Transverse colon (tissue), 4 donors: ENCODE measurements at regions not wholly inside any gene's neighbourhood (a gene's known extent, or its start where the extent isn't known, plus 50 kb on each side); places are given as distances from the start of the nearest gene placed in this dataset.

Experiments
- DNase-seq: peaks from one replicate; pipeline ENCODE4 v3.0.0-alpha.2; 2019
- H3K27ac ChIP-seq, 4 donors: fragments of 200-600 bp; sonication (generic); 2 replicates each; pipeline ENCODE4 v1.5.1; 2016 to 2018; ENCODE audit warnings: inconsistent platforms in 4 of 4
- H3K27me3 ChIP-seq: fragments of 200-600 bp; sonication (generic); 2 replicates; pipeline ENCODE4 v1.5.1; 2017; ENCODE audit warnings: inconsistent platforms
- H3K36me3 ChIP-seq, 4 donors: fragments of 200-600 bp; sonication (generic); 2 replicates each; pipeline ENCODE4 v1.5.1; 2017 to 2019; ENCODE audit warnings: inconsistent platforms in 4 of 4
- H3K4me1 ChIP-seq, 4 donors: fragments of 200-600 bp; sonication (generic); 2 replicates each; pipeline ENCODE4 v1.5.1; 2017 to 2020; ENCODE audit warnings: inconsistent platforms in 4 of 4
- H3K4me3 ChIP-seq, 4 donors: fragments of 200-600 bp; sonication (generic); 1 replicate in 1 of 4; 2 replicates in 3 of 4; pipeline versions ENCODE4 v1.5.1 to v1.6.1; 2017 to 2019; ENCODE audit warnings: inconsistent platforms in 4 of 4
- H3K9me3 ChIP-seq, 2 donors: fragments of 200-600 bp; sonication (generic); 2 replicates each; pipeline ENCODE4 v1.5.1; 2017 to 2019; ENCODE audit warnings: inconsistent platforms in 2 of 2
- CTCF ChIP-seq, 5 experiments: fragments of 200-600 bp in 3 of 5; fragments of 450-650 bp in 2 of 5; sonication (generic) in 3 of 5; IDR thresholded peaks; 1 replicate in 2 of 5; 2 replicates in 3 of 5; pipeline ENCODE4 v1.5.1; 2016 to 2017; ENCODE audit warnings: antibody characterized with exemption in 5 of 5, inconsistent platforms in 3 of 5, mild to moderate bottlenecking in 2 of 5, moderate library complexity in 1 of 5
- EP300 ChIP-seq: sonication (generic); formaldehyde crosslinking; IDR thresholded peaks from one replicate; pipeline ENCODE4 v1.6.1; 2017; ENCODE audit warnings: antibody characterized with exemption, low read depth
- POLR2A ChIP-seq: fragments of 450-650 bp; IDR thresholded peaks from one replicate; pipeline ENCODE4 v1.6.1; 2016; ENCODE audit warnings: antibody characterized with exemption, mild to moderate bottlenecking, moderate library complexity
- POLR2AphosphoS5 ChIP-seq, 3 donors: sonication (generic); formaldehyde crosslinking; IDR thresholded peaks; one replicate each; pipeline ENCODE4 v1.6.1; 2016; ENCODE audit warnings: antibody characterized with exemption in 3 of 3
- WGBS, 2 donors: methylation state at CpG; one replicate each; pipeline ENCODE4 v1.1.5; 2018; ENCODE audit warnings: low coverage in 1 of 2; 5-methylcytosine and 5-hydroxymethylcytosine counted together
- in situ Hi-C, 4 donors: fragments of 200-750 bp; cut with MboI; loops; one replicate each; pipeline versions ENCODE4 v1.15.0 to v1.15.1; 2017; ENCODE audit warnings: low sequenced_read_pairs in 3 of 4, low pct_ligation_motif_present in 1 of 4, low pct_unique_long_range_greater_than_20kb in 1 of 4
- intact Hi-C: fragments of 100-400 bp; cut with DNase I; formaldehyde crosslinking; loops from one replicate; pipeline ENCODE4 v1.15.1; 2023; ENCODE audit warnings: low total_unique reads

- no peaks in the 10 kb centered on the region for H3K4me1 ChIP-seq
- in situ Hi-C loops = no loop called here
- TF ChIP-seq CTCF (IDR thresholded peaks at IDR 0.05) (no peak), EP300 (no peak), POLR2A (no peak), POLR2AphosphoS5 (IDR thresholded peaks at IDR 0.05) (no peak)
- no peak overlapping the region for H3K4me3 ChIP-seq
- H3K36me3 ChIP-seq = no peaks in the 10 kb centered on the region
- WGBS, 2 donors = 72 to 74% methylated on average over 4 of the region's 4 CpGs
- no peaks in the 10 kb centered on the region for H3K9me3 ChIP-seq
- H3K27ac ChIP-seq = no peak overlapping the region
- no peak for DNase-seq
- no peaks in the 10 kb centered on the region for H3K27me3 ChIP-seq
- intact Hi-C loops = no loop called here
Observed at GRCh38 chr7:84595026-84595425, 400.4 kb upstream of the SEMA3A start.

- intact Hi-C loops = no loop called here
- in situ Hi-C loops = no loop called here
- TF ChIP-seq POLR2A (no peak), CTCF (IDR thresholded peaks at IDR 0.05) (no peak), POLR2AphosphoS5 (IDR thresholded peaks at IDR 0.05) (no peak), EP300 (no peak)
- no peaks in the 10 kb centered on the region for H3K4me1 ChIP-seq
- no peaks in the 10 kb centered on the region for H3K36me3 ChIP-seq
- no peaks in the 10 kb centered on the region for H3K27me3 ChIP-seq
- no peak overlapping the region for H3K4me3 ChIP-seq
- no peak overlapping the region for H3K27ac ChIP-seq
- no peak for DNase-seq
- no peaks in the 10 kb centered on the region for H3K9me3 ChIP-seq
- WGBS, 2 donors = 85 to 88% methylated on average over 2 of the region's 2 CpGs
Observed at GRCh38 chr7:84591897-84592296, 397.3 kb upstream of the SEMA3A start.

- no peak for DNase-seq
- Histone ChIP-seq H3K9me3 (no peaks in the 10 kb centered on the region), H3K4me3 (no peak overlapping the region), H3K27me3 (no peaks in the 10 kb centered on the region), H3K36me3 (no peaks in the 10 kb centered on the region), H3K4me1 (no peaks in the 10 kb centered on the region), H3K27ac (no peak overlapping the region)
- TF ChIP-seq CTCF (IDR thresholded peaks at IDR 0.05) = no peak
- no peak for TF ChIP-seq POLR2A
- intact Hi-C loops = no loop called here
- WGBS, 2 donors = 86 to 88% methylated on average over 1 to 4 of the region's 4 CpGs
- in situ Hi-C loops = no loop called here
Observed at GRCh38 chr7:84589012-84589411, 394.4 kb upstream of the SEMA3A start.

DNA sequence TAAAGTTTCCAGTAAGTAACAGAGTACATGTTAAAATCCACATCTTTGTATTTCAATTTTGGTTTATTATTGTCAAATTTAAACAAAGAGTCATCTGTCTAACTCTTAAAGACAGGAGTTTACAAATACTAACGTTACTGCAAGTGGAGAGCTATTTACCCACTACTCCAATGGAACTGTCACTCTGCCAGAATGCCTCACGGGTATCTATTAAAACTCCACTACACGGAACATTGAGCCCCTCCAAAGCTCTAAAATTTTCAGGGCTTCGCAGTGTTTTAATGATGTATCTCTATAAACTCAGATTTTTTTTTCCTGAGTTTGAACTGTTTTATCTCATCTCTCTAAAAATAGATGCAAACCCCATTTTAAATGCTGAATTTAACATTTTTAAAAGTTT lies 388.7 kb upstream of the SEMA3A start:
- H3K9me3 ChIP-seq = no peaks in the 10 kb centered on the region
- H3K4me1 ChIP-seq = no peaks in the 10 kb centered on the region
- no peak for DNase-seq
- H3K36me3 ChIP-seq = no peaks in the 10 kb centered on the region
- TF ChIP-seq EP300 = no peak
- TF ChIP-seq POLR2AphosphoS5 (IDR thresholded peaks at IDR 0.05) = no peak
- no peak for TF ChIP-seq CTCF (IDR thresholded peaks at IDR 0.05)
- no peak for TF ChIP-seq POLR2A
- intact Hi-C loops (no loop called here), in situ Hi-C loops (no loop called here)
- H3K27me3 ChIP-seq = no peaks in the 10 kb centered on the region
- H3K4me3 ChIP-seq = no peak overlapping the region
- no peak overlapping the region for H3K27ac ChIP-seq
- WGBS, 2 donors = 45 to 53% methylated on average over 4 of the region's 4 CpGs
